ENCODE measurements at regions not wholly inside any gene's neighbourhood (a gene's known extent, or its start where the extent isn't known, plus 50 kb on each side); places are given as distances from the start of the nearest gene placed in this dataset.

- Histone ChIP-seq H3K4me3 (replicated peaks in 1 of 4; ENCODE audit: control extremely low read depth in 1 of 4, insufficient read depth in 1 of 4, low read depth in 3 of 4, low read length in 4 of 4) (no peak overlapping the region), H4K20me1 (ENCODE audit: control insufficient read depth, extremely low read depth, insufficient read depth, low read length) (no peaks in the 10 kb centered on the region), H3K9ac (ENCODE audit: insufficient read depth, low read length) (no peak overlapping the region), H2AFZ (ENCODE audit: low read length) (no peak overlapping the region), H3K27ac (ENCODE audit: insufficient read depth, low read length) (no peak overlapping the region), H3K9me3 (ENCODE audit: control insufficient read depth, insufficient read depth, low read depth, low read length) (no peaks in the 10 kb centered on the region), H3K4me1 (ENCODE audit: control insufficient read depth, extremely low read depth, insufficient read depth, low read length) (no peaks in the 10 kb centered on the region), H3K79me2 (ENCODE audit: control insufficient read depth, insufficient read depth, low read length) (no peaks in the 10 kb centered on the region), H3K4me2 (ENCODE audit: extremely low read depth, insufficient read depth, low read length) (no peak overlapping the region), H3K36me3 (ENCODE audit: control insufficient read depth, insufficient read depth, low read length) (no peaks in the 10 kb centered on the region), H3K27me3 (ENCODE audit: control insufficient read depth, insufficient read depth, low read length) (no peaks in the 10 kb centered on the region)
- DNase-seq (ENCODE audit: low read depth in 2 of 2), result no peak
- TF ChIP-seq EZH2 (IDR thresholded peaks at IDR 0.05; ENCODE audit: low read length, missing control alignments) (no peak), CTCF (conservative IDR thresholded peaks at IDR 0.05 in 1 of 2, IDR thresholded peaks at IDR 0.05 in 1 of 2; ENCODE audit: low read depth in 1 of 2, low read length in 2 of 2) (no peak)
Observed at GRCh38 chr4:136056748-136057147, 1475.5 kb downstream of the PCDH18 start.

GRCh38 chr4:136055360-136055759 lies 1476.9 kb downstream of the PCDH18 start:
- Histone ChIP-seq H3K4me2 (ENCODE audit: extremely low read depth, insufficient read depth, low read length) (no peak overlapping the region), H3K4me1 (ENCODE audit: control insufficient read depth, extremely low read depth, insufficient read depth, low read length) (no peaks in the 10 kb centered on the region), H3K27me3 (ENCODE audit: control insufficient read depth, insufficient read depth, low read length) (no peaks in the 10 kb centered on the region), H3K4me3 (replicated peaks in 1 of 4; ENCODE audit: control extremely low read depth in 1 of 4, insufficient read depth in 1 of 4, low read depth in 3 of 4, low read length in 4 of 4) (no peak overlapping the region), H3K36me3 (ENCODE audit: control insufficient read depth, insufficient read depth, low read length) (no peaks in the 10 kb centered on the region), H3K79me2 (ENCODE audit: control insufficient read depth, insufficient read depth, low read length) (no peaks in the 10 kb centered on the region), H2AFZ (ENCODE audit: low read length) (no peak overlapping the region), H3K9ac (ENCODE audit: insufficient read depth, low read length) (no peak overlapping the region), H4K20me1 (ENCODE audit: control insufficient read depth, extremely low read depth, insufficient read depth, low read length) (no peaks in the 10 kb centered on the region), H3K9me3 (ENCODE audit: control insufficient read depth, insufficient read depth, low read depth, low read length) (no peaks in the 10 kb centered on the region), H3K27ac (ENCODE audit: insufficient read depth, low read length) (no peak overlapping the region)
- TF ChIP-seq EZH2 (IDR thresholded peaks at IDR 0.05; ENCODE audit: low read length, missing control alignments), result no peak
- TF ChIP-seq CTCF (conservative IDR thresholded peaks at IDR 0.05 in 1 of 2, IDR thresholded peaks at IDR 0.05 in 1 of 2; ENCODE audit: low read depth in 1 of 2, low read length in 2 of 2), result no peak
- DNase-seq (ENCODE audit: low read depth in 2 of 2), result no peak

- Histone ChIP-seq H3K36me3 (ENCODE audit: control insufficient read depth, insufficient read depth, low read length) (no peaks in the 10 kb centered on the region), H3K27ac (ENCODE audit: insufficient read depth, low read length) (peak overlapping the region; percentile 41), H3K9me3 (ENCODE audit: control insufficient read depth, insufficient read depth, low read depth, low read length) (no peaks in the 10 kb centered on the region), H3K79me2 (ENCODE audit: control insufficient read depth, insufficient read depth, low read length) (no peaks in the 10 kb centered on the region), H4K20me1 (ENCODE audit: control insufficient read depth, extremely low read depth, insufficient read depth, low read length) (no peaks in the 10 kb centered on the region), H3K4me2 (ENCODE audit: extremely low read depth, insufficient read depth, low read length) (no peak overlapping the region), H3K9ac (ENCODE audit: insufficient read depth, low read length) (no peak overlapping the region), H3K4me1 (ENCODE audit: control insufficient read depth, extremely low read depth, insufficient read depth, low read length) (no peaks in the 10 kb centered on the region), H3K27me3 (ENCODE audit: control insufficient read depth, insufficient read depth, low read length) (no peaks in the 10 kb centered on the region), H3K4me3 (replicated peaks in 1 of 4; ENCODE audit: control extremely low read depth in 1 of 4, insufficient read depth in 1 of 4, low read depth in 3 of 4, low read length in 4 of 4) (no peak overlapping the region), H2AFZ (ENCODE audit: low read length) (no peak overlapping the region)
- TF ChIP-seq CTCF (conservative IDR thresholded peaks at IDR 0.05 in 1 of 2, IDR thresholded peaks at IDR 0.05 in 1 of 2; ENCODE audit: low read depth in 1 of 2, low read length in 2 of 2) (no peak), EZH2 (IDR thresholded peaks at IDR 0.05; ENCODE audit: low read length, missing control alignments) (no peak)
- peak; percentile 78 to 97 for DNase-seq (ENCODE audit: low read depth in 2 of 2)
Observed at GRCh38 chr4:136036744-136037143, 1495.5 kb downstream of the PCDH18 start.

Data from fibroblast of lung (primary cell).